NCI-H1436 treated with DMSO at 0.1 percent for 48 hours (cell line): ENCODE measurements at regions not wholly inside any gene's neighbourhood (a gene's known extent, or its start where the extent isn't known, plus 50 kb on each side); places are given as distances from the start of the nearest gene placed in this dataset.
"Not testable (repeated sequence)": the region's sequence is repeated elsewhere in the genome, so short reads cannot be mapped to it uniquely, and the experiment has no call there.

Experiments
- DNase-seq: peaks from one replicate; lab custom pipeline; 2025; lab: John Stamatoyannopoulos, UW

DNA sequence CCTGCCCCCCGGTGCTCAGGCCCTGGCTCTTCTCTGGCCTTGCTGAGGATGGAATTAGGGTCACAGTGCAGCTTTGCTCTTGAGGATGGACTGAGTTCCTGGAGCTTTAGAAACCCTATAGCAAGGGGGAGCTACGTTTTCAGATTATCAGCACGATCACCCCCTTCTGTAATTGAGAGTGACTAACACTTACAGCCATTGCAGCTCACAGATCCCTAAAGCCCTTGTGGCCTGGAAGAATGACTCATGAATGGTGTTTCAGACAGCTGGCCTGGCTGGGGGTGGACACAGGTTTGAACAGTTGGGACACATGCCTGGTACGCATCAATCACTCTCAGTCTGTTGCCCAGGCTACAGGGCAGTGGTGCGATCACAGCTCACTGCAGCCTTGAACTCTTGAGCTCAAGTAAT lies 79.7 kb upstream of the IGFBP5 start:
- DNase-seq, result no peak

DNA sequence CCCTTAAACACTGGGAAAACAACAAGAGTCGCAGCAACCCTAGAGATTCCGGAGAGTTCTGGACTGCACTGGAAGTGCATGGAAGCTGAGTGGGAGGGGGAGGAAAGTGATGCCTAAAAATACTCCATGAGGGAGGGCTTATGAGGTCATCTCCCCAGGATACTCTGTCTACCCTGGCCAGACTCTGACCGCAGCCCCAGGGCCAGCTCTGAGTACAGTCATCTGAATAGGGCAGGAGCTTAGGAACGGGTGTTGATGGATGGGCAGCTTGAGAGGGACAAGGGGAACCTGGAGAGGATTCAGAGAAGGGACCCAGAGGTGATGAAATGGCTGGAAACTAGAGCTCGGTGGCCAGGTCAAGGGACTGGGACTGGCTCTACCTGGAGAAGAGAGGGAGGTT lies 79.3 kb upstream of the IGFBP5 start:
- DNase-seq, result no peak

DNA sequence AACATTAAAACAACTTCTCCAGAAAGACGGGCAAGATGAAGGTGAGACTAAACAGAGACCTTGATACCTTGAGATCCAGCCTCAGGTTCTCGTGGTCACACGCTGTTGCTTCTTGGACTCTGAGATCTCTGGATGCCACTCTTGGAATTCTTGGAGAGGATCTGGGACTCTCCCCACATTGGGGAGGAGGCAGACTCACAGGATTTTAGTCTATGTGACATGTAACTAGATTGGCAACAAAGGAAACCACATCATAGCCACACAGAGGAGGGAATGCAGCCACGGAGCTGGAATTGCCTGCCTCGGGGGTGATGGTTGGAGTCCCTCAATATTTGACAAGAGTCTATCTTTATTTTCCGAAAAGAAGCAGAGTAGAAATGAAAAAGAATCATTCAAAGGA lies 78.8 kb upstream of the IGFBP5 start:
- no peak for DNase-seq

DNA sequence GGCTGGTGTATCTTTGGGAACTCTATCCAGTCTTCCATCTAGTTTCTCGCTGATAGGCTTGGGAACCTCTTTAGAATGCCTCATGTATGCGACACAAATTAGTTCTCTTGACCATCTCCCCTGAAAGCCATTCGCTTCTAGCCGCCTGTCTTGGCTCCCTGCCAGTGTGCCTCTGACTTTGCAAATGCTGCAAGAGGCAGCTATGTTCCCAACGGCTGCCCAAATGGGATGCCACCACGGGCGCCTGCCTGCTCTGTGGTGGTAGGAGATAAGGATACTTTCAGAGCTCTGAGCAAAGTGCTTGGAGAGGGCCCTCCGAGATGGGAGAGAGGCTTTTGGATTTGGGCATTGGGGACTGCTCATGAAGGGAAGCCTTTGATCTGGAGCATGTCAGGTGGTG lies 77.7 kb upstream of the IGFBP5 start:
- DNase-seq, result no peak

DNA sequence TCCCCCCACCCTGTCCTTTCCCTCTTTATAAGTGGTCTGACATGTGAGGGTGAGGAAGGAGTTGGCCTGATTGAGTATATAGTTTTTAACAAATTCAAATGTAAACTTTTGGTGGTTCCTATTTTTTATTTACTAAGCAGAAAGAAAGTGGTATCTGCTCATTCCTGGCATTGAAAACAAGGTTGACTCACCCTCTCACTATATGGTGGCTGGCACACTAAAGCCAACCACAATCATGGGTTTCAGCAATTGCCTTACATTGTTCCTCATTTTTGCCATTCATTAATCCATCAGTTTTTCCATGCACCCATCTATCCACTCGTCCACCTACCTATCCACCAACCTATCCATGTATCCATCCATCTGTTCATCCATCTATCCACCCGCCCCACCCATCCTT lies 75.4 kb upstream of the IGFBP5 start:
- DNase-seq, result no peak

DNA sequence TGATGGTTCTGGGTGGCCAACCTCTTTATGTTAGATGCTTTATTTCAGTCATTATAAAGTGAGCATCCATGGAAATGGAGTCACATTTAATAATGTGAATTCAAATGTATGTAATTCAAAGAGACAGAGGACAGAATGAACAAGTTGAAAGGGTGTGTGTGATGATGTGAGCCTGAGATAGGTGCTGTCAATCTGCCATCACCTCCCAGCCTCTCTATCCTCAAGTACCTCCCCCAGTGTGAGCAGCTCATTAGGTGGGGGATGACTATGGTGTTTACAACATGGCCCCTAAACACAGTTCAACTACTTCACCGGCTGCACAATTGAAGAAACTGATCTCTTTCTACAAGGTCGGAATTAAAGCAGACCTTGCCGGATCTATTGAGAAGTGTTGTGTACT lies 74.7 kb upstream of the IGFBP5 start:
- no peak for DNase-seq

DNA sequence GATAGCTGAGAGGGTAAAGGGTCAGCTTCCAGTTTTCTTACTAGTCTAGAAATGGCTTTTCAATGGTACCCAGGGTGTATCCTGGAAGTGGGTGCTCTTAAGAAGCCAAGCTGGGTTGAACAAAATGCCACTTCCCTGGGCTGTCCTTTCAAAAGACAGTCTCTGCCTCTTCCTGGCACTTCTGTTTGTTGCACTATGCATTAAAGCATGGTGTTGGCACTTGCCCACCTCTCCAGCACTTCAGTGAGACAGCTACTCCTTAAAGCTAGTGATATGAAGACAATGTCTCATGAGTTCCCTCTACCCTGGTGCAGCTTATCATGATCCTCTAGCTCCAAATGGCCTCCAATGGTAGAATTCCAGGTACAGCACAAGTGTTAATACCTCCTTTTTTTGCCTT lies 74.3 kb upstream of the IGFBP5 start:
- DNase-seq, result no peak

DNA sequence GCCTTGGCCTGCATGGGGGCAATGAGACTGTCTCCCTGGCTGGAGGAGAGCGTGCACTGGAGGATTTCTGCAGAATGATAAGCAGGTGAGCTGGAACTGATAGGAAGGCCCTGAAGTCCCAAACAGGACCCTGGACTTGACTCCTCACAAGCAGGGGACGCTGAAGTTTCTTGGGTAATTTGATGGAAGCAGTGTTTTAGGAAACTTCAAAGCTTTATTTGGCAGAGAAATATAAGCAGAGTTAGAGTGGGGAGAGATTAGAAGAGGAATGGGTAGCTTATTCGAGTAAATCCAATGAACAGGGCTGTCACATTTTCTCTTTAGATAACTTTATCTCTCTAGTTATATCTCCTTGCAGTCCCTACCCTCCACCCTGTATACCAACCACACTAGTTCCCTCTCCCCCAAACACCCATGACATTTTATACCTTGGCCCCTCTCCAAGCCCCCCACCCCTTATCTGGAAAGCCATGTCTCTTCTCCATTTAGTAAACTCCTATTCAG lies 73.6 kb upstream of the IGFBP5 start:
- DNase-seq, result no peak

DNA sequence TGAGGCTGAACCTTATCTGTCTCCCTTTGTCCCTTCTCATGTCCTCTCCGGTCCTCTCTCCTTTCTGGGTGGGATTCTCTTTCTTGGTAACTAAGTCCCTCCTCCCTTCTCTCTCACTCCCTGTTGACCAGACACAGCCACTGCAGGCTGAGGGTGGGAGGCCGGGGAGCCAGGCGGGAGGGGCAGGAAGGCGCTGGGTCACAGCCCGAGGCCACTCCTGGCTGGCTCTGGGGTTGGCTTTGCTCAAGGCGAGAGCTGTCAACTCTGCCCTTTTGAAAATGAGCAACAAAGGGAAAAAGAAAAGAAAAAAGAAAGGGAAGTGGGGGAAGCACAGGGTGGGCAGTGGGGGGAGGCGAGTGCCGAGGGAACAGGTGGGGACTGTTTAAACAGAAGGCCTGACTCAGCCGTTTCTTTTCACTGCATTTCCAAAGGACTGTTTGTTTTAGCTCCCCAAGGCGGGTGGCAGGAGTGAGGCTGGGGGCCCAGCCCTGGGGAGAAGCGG lies 70.5 kb upstream of the IGFBP5 start:
- DNase-seq, result peak; percentile 73

DNA sequence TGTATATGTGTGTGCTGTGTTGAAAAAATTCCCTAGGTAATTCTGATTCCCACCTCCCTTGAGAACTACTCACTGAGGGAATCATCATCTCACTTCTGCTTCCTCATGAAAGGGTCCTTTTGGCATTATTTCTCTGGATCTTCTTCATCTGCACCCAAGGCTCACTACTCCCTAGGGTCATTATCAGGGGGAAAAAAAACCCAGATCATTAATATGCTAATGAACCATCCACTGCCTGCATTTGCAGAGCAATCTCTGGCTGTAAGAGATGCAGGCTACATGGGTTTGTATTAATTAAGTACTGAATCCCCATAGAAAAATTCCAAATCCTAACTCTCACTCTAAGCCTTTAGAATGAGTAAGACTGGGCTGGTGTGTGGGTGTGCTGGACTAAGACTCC lies 68.0 kb upstream of the IGFBP5 start:
- no peak for DNase-seq

DNA sequence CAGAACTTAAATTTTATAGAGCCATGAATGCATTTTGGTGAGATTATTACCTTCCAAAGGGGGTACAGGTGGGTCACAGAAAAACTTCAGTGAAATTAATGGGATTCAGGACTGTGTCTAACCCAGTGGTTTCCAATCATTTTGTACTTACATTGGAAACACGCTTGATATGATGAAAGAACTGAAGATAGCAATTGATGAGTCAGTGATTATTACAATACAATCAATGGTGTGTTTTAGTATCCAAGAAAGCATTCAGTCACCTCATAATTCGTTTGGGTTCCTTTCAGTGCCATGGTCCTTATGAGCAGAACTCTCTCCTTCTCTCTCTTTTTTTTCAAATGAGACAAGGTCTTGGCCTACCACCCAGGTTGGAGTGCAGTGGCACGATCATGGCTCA lies 66.5 kb upstream of the IGFBP5 start:
- no peak for DNase-seq

DNA sequence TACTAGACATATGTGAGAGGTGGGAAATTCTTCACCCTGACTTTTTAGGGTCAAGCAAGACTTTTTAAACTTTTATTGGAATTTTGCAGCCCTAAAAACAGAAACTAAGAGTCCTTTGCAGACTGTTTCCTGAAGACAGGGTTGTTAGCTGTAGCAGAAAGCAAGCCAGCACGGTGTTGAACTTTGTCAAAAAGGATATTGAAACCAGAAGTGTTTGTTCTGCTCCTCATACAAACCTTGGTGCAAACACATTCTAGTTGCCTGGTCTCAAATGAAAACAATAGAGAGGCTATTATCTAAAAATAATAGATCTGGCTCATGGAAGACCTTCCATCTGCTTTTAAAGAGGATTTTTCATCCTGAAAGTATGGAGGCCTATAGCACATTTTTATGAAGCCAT lies 65.8 kb upstream of the IGFBP5 start:
- no peak for DNase-seq

DNA sequence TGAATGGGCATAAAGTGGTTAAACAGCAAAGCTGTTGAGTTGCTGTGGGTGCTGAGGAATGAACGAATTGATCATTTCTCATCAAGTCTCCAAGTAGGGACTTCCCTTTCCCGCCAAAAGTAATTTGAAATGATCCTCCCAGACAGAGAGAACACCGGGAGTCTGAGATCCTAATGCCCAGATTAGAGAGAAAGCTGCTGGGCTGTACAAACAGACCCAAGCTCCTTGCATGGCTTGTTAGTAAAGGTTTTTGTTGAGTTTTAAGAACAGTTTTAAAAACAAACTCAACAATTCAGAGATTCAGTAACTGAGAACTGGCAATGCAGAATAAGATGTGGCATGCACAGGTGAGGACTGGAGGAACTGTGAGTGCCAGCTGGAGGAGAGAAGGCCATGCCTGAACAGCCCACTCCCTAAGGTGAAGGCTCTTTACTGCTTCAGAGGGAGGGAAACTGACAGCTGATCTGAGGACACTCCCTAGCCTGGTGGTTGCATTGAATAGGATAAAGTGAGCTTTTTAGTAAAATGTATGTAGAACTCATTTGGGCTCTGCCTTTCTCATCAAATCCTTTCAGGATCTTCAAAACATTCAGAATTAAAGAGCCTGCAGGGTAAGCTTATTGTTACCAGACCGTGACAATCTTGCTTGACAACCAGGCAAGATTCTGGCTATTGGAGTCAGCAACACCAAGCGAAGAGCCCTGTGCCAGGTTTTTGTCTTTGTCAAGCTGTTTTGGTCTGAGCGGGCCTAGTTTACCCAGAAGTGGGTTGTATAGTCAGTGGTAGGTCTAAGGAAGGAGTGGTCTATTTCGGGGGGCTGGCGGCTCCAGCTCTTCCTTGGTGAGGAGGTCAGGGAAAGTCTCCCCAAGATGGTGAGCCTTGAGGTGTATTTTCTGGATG lies 63.2 kb upstream of the IGFBP5 start:
- no peak for DNase-seq

DNA sequence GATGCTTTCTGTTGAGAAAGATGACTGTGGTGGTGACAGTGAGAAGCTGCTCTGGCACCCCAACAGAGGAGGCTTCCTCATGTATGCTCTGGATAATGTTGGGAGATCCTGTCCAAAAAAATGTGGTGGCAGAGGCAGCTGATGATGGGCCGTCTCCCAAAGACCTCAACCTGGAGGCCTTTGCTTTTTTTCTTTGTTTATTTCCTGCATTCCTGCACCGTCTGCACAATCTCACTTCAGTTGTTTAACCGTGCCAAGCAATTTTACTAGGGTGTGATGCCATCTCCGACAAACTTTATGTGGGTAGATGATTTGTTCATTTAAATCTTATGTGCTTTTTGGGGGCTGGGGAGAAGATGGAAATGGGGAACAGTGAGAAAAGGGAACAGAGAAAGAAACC lies 62.2 kb upstream of the IGFBP5 start:
- no peak for DNase-seq

DNA sequence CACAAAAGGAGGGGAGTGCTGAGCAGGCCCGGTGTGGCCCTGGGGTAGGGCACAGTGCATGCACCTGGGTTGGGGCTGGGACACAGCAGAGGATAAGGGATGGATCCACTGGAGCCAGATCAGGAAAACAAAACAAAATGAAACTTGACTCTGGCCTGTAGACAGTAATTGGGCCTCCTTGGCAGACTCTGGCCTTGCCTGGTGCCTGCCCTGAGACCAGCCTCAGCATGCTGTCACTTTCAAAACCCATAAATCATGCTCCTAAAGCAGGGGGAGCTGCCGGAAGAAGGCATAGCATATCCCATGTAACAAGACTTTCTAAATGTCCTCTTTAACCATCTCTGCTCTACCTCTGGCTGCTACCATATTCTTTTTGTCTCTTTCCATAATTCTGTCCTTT lies 61.1 kb upstream of the IGFBP5 start:
- no peak for DNase-seq

DNA sequence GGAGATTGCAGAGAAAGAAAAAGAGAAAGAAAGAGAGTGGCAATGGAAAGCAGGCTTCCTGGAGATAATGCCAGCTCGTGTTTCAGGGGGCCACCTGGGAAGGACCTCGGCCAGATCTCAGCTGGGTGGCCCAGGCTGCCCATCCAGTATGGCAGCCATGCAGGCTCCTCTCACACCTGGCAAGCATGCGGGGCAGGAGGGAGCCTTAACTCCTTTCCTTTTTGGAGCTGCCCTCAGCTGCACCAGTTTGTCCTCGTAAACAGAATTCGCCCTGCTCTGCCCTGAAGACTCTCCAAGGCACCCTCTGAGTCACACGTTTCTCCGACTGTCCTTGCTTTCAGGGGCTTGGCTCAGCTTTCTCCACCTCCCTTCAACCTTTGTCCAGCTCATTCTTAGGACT lies 59.5 kb upstream of the IGFBP5 start:
- DNase-seq, result no peak

DNA sequence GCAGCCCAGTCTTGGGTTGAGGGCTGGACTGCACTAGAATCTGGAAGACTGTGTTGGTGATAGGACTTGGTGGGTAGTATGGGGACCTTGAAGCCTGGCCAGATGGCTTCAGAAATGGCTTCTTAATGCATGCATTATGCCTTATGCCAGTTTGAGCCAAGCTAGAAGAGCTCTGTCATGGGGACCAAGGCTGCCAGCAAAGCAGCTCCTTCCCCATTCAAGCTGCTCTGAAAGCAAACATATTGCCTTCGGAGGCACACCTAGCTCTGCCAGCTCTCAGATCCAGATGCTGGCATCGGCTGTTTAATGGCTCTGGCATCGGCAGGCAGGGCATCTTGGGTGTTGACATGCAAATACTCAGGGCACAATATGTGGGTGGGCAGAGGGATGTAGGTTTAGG lies 59.0 kb upstream of the IGFBP5 start:
- DNase-seq, result no peak

DNA sequence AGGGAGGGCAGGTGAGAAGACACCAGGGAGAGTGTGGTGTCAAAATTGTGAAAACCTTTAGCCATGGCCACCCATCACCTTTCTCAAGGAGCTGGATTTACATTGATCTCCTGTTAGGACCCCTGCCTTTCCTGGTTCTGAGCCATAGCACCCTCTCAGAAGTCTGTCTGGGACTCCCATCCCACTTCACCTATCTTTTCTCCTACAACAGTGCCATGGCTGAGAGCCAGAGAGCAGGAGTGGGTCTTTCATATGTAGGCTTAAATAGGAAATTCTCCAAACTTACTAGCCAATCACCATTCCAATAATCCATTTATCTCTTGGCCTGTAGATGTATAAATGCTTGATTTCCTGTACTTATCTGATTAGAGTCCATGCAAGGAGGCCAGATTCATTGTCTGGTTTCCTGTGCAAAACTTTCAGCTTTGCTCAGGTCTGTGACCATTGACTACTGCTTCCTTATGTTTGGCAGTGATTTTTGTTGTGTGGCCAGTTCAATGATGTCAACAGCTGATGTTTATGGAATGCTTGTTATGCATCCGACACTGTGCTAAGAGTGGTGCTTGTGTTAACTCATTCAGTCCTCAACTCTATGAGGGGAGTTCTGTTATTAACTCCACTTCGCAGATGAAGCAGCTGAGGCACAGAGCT lies 57.6 kb upstream of the IGFBP5 start:
- no peak for DNase-seq

DNA sequence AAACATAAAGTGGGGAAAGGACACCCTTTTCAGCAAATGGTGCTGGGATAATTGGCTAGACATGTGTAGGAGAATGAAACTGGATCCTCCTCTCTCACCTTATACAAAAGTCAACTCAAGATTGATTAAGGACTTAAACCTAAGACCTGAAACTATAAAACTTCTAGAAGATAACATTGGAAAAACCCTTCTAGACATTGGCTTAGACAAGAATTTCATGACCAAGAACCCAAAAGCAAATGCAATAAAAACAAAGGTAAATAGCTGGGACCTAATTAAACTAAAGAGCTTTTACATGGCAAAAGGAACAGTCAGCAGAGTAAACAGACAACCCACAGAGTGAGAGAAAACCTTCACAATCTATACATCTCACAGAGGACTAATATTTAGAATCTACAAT lies 55.4 kb upstream of the IGFBP5 start:
- DNase-seq, result not testable (repeated sequence)

DNA sequence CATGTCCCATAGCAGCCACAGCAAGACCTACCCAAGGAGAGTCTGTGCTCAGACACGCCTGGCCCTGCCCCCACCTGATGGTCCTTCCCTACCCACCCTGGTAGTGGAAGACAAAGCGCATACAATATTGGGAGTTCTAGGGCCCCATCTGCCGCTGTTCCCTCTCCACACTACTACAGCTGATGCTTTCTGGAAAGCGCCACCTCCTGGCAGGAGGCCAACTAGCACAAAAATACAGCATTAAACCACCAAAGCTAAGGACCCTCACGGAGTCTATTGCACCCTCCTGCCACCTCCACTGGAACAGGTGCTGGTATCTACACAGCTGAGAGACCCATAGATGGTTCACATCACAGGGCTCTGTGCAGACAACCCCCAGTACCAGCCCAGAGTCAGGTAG lies 50.9 kb upstream of the IGFBP5 start:
- not testable (repeated sequence) for DNase-seq

DNA sequence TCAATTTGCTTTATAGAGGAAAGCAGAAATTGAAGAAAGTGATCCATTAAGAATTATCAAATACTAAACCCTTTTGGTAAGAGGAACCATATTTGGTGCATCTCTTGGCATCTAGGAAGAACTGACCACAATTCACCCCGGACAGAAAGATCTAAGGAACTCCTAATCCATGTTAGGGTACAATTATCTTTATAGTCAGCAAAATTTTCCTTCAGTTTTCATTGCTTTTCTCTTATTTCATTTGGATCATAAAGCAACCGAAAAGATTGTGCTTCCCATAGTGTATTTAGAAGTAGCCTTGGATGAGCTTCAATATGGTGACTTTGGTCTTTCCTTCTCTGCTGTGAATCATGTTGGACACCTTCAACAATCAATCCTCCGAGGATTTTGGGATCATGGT lies 50.1 kb upstream of the IGFBP5 start:
- DNase-seq, result no peak
